Right renal cortex interstitium (tissue), 3 donors: ENCODE measurements at regions not wholly inside any gene's neighbourhood (a gene's known extent, or its start where the extent isn't known, plus 50 kb on each side); places are given as distances from the start of the nearest gene placed in this dataset.
A peak's percentile ranks its signal among the peaks of the same experiment; 100 is the strongest.
"Not testable (repeated sequence)": the region's sequence is repeated elsewhere in the genome, so short reads cannot be mapped to it uniquely, and the experiment has no call there.

Source experiments
- DNase-seq, 3 donors: peaks; one replicate each; pipeline ENCODE4 v3.0.0-alpha.2; 2013; ENCODE audit warnings: low read depth in 3 of 3, low spot score in 2 of 3

DNA sequence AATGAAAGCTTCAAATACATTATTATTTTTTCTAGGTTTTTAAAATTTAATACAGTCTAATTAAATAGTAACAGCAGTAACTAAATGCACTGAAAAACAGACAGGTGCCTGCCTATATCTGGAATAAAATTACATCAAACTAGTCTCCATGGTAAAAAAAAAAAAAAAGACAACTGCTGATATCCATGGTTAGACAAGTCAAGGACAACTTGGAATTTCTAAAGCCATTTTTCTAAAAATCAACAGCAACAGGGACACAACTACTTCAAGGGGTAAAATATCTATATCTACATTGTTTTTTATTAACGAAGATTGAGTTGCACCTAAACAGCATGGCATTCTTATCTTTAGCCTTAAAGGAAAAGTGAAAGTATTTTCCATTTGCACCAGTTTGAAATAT lies 74.7 kb upstream of the VPREB1 start:
- no peak for DNase-seq

DNA sequence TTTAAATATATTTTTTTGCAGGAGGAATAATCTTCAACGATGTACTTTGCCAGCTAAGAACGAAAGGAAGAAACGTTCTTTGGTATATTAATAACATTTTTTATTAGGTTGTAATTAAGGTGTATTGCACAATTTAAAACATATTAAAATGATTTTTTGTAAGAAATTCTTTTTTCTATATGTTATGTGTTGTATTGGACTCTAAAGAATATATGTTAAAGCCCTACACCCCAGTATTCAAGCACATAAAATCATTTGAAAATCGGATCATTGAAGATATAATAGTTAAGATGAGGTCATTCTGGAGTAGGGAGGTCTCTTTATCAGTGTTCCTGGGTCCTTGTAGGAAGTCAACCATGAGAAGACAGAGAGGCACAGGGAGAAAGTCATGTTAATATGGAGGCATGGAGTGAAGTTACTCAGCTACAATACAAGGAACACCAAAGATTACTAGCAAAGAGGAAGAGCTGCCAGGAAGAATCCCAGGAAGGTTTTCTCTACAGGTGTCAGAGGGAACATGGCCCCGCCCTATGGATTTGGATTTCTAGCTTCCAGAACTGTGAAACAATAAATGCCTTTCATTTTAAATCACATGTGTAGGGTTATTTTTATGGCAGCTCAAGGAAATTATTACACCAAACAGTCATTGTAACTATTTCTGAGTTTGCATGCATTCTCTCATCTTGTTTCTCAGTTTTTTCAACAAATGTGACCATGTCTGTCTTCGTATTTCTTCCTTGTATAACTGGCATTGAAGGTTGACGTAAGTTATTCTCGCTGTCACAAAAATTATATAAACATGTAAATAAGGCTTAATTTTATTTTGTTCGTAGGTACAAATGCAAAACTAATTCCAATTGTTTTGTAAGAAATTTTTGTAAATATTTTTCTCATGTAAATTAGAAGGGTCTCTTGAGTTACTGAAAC lies 75.4 kb upstream of the VPREB1 start:
- no peak for DNase-seq

DNA sequence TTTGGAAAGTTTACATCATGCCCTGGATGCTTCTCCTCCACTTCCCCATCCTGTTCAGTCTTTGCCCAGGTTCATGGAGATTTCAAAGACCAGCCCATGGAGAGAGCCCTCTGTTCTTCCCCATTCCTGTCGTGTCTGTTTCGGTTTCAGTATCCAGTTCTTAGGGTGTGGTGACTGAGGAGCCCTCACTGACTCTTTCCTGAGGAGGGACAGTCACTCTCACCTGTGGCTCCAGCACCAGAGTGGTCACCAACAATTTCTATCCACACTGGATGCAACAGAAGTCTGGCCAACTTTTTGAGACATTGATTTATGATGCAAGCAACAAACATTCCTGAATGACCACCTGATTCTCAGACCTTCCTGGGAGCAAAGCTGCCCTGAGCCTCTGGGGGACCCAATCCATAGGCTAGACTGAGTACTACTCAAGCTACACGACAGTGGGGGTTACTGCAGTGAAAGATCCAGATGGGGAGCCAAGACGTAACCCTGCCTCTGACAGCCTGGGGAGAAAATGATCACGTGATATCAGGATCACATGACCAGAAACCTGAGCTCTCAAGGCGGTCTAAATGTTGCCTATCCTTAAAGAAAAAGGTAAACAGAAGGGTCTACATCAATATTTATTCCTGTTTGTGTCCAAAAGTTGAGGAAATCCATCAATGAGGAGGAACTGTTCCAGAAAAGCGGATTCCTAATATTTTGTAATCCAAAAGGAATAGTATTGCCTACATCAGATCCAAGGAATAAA lies 76.2 kb upstream of the VPREB1 start:
- DNase-seq = peak in 2 of 3 donors; percentile 6 to 60

DNA sequence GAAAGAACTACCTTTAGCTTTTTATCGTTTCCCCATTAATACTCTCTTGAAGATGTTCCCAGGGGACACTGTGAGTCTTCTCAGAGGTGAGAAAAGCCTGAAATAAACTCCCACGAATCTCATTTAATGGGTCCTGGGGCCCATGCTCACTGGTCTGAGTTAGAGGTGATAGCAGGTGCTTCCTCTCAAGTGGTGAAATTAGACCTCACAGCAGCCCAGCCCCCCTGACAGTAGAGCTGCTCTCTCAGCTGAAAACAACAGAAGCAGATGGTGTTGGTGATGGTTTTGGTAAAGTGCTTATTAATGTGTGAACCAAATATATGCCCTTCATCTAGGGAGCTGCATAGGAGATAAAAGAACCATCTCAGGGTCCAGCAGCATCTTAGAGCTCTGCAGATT lies 76.8 kb upstream of the VPREB1 start:
- no peak for DNase-seq

DNA sequence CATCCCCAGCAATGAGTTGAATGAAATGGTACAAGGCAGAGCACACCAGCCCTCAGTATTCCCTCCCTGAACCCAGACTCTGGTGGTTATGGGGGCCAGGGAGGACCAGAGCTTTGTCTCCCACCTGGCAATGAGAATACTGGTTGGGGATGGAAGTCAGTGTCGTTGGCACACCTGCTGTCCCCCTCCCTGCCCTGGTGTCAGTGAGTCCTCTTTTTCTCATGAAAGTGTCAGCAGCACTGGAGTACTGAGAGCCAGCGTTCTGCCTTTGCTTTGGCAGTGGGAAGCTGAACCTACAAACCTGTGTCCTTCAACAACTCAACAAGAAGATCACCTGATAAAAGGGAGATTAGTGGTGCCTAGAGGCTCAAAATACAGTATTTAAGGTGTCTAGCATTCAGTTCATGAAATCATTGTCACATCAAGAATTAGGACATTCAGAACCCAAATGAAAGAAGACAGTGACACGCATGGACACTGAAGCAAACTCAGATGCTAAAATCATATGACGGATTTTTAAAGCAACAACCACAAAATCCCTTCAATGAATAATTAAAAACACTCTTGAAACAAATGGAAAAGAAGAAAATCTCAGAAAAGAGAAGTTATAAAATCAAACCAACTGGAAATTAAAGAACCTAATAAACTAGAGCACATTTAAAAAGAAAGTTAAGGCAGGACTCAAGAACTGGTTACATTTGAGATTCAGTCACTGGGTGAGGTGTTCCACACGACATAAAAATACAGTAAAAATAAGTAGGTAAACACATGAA lies 77.5 kb upstream of the VPREB1 start:
- DNase-seq = no peak

DNA sequence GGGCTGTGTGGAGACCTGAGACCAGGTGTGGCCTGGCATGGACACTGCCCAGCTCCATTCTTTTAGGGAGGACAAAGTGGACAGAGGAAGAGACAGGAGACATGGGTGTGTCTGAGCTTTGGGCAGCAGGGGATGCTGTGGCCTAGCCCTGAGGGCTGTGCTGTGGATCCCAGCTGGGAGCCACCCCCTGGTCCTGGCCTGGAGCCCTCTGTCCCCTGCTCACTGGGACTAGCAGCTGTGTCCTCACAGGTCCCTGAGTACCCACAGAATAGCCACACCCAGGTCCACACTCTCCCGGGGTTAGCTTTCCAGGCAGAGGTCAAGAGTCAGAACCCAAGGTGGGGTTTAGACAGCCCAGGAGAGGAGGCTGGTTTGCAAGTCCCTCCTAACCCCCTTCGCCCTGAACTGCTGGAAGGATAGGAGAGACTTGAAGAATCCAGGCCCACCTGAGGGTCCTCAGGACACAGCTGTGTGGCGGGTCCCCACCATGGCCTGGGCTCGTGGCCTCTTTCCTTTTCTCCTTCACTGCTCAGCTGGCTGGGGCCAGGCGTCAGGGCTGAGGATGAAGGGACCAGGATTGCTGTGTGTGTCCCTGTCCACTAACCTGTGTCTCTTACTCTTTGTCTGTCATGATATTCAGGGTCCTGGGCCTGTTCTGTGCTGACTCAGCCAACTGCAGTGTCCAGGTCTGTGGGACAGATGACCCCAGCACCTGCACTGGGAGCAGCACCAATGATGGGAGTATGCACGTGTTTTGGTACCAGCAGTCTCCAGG lies 78.5 kb upstream of the VPREB1 start:
- DNase-seq = no peak

DNA sequence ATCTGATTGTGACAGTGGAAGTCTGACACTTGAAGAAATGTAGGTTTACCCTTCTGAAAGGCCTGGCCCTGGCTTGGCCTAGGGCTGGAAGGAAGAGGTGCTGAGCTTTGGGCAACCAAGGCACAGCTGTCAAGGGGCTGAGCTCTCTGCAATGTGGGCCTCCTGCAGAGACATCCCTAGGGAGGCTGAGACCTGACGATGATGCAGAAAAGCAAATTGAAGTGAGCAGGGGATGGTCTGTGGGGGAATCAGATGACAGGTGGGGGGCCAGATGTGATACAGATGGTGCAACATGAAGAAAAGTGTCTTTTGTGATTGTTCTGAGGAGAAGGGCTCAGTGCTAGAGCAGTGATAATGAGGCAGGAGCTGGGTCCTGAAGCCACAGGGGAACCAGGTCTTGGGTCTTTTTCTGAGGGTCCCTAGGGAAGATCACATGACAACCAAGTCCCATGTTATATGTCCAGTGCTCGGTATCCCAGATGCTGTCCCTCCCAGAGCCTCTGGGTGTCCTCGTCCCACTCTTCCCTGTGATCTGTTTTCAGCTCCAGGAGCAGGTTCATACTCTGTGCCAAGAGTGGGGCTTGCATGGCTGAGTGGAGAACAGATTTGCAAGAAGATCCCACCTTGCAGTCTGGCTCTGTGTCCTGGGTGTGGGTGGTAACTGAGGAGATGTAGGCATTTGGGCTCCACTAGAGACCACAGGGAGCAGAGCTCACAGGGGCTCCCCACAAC lies 79.9 kb upstream of the VPREB1 start:
- no peak for DNase-seq

DNA sequence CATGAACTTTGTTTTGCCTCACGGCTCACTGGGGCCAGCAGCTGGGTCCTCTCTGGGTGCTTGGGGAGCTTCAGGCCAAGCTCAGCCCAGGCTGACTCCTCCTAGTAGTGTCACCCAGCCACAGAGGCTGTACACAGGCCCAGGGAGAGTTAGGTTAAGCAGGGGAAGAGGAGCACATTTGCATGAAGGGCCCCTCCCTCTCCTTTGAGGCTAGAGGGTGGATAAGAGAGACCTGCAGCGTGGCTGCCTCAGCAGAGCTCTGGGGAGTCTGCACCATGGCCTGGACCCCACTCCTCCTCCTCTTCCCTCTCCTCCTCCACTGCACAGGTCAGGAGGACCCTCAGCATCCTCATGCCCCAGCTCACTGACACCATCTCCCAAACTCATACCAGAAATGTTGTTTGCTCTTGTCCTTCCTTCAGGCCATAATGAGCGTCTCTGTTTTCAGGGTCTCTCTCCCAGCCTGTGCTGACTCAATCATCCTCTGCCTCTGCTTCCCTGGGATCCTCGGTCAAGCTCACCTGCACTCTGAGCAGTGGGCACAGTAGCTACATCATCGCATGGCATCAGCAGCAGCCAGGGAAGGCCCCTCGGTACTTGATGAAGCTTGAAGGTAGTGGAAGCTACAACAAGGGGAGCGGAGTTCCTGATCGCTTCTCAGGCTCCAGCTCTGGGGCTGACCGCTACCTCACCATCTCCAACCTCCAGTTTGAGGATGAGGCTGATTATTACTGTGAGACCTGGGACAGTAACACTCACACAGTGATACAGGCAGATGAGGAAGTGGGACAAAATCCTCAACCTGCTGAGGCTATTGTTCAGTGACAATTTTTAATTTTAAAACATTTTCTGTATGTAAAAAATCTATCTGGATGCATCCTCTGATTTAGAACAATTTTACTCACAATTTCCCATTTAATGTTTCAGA lies 82.4 kb upstream of the VPREB1 start:
- DNase-seq = no peak

DNA sequence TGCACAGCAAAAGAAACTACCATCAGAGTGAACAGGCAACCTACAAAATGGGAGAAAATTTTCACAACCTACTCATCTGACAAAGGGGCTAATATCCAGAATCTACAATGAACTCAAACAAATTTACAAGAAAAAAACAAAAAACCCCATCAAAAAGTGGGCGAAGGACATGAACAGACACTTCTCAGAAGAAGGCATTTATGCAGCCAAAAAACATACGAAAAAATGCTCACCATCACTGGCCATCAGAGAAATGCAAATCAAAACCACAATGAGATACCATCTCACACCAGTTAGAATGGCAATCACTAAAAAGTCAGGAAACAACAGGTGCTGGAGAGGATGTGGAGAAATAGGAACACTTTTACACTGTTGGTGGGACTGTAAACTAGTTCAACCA lies 83.8 kb upstream of the VPREB1 start:
- not testable (repeated sequence) for DNase-seq

DNA sequence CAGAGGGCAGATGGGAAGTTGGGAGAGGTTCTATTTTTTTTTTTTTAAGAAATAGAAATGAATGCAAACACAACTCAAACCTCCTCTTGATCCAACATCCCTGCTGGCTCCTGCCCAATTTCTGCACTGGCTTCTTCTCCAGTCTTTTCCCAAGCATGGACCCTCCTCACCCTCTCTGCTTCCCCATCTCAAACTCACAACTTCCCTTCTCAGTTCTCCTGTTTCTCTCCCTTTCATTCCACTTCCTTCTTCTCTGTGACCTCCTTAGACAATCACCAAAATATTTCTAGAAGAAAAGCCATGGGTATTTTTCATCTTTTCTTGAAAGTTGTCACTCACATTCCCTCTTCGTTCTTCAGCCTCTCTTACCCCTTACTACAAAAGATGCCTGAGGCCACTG lies 85.2 kb upstream of the VPREB1 start:
- no peak for DNase-seq

DNA sequence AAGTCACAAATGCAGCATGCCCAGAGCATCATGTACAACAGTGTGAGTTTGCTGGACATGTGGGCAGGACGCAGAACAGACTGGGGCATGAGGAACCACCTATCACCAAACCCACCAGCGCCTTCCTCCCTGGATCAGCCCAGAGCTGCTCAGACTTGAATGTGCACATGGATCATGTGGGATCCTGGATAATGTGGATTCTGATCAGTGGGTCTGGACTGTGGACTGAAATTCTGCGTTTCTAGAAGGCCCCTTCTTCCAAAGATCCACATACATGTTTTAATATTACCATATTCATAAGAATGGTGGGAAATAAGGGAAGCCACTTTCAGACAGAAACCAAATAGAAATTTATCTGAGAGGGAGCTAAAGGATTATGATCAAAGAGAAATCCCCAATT lies 85.6 kb upstream of the VPREB1 start:
- no peak for DNase-seq

DNA sequence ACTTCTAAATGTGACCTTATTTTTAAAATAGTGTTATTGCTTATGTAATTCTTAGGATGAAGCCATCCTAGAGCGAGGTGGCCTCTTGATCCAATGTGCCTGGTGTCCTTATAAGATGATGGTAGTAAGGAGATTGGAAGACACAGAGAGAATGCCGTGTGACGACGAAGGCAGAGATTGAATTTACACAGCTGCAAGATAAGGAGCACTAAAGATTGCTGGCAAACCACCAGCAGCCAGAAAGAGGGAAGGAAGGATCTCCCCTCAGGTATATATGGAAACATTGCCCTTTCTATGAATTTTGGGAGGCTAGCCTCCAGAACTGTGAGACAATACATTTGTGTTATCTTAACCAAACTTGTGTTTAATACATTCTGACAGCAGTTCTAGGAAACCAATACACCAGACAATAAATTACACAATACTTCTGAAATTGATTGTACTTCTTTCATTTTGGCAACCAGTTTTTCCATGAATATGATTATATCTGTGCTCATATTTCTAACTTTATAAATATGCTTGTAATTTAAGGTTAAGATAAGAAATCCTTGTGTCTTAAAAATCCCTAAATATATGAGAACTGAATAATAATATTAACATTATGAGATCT lies 86.3 kb upstream of the VPREB1 start:
- no peak for DNase-seq

DNA sequence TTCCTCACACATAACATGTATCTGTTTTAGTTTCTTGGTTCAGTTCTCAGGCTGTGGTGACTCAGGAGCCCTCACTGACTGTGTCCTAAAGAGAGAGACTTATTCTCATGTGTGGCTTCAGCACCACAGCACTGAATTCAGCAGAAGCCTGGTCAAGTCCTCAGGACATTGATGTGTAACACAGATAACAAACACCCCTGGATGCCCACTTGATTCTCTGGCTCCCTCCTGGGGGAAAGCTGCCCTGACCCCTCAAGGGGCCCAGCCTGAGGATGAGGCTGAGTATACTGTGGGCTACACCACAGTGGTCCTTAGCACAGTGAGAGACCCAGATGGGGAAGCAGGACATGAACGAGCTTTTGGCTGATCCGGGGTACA lies 87.2 kb upstream of the VPREB1 start:
- DNase-seq = no peak

DNA sequence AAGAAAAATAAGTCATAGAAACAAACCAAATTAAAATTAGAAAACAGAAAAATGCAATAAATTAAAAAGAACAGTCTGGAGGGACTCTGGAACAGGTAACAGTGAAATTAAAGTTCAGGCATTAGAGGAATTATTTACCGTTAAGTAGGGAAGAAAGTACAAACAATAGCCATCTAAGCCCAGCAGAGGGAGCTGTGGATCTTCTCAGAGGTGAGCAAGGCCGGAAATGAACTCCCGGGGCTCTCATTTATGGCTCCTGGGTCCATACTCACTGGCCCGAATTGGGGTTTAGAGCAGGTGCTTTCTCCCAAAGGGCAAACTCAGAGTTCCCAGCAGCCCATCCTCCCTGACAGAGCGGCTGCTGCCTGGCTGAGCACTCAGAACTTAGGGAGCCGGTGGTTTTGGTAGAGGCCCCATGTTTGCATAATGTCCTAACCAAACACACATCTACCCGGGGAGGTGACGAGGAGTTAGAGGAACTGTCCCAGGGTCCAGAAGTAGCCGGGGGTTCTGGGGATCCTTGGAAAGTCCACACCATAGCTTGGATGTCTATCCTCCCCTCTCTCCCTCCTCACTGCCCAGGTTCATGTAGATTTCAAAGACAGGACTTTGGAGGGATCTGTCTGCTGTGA lies 87.8 kb upstream of the VPREB1 start:
- peak; percentile 40 to 54 (median 47) for DNase-seq

DNA sequence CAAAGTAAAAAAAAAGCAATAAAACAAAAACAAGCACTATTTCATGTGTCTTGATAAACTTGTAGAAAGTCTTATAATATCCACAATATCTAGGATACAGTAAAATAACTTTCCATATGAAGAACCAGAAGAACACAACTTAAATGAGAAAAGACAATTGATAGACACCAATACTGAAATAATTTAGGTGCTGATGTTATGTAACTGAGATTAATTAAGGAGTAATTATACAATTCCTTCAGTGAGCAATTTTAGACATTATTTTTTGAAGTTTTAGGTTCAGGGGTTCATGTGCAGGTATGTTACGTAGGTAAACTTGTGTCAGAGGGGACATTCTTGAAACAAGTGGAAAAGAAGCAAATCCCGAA lies 88.3 kb upstream of the VPREB1 start:
- DNase-seq = no peak

DNA sequence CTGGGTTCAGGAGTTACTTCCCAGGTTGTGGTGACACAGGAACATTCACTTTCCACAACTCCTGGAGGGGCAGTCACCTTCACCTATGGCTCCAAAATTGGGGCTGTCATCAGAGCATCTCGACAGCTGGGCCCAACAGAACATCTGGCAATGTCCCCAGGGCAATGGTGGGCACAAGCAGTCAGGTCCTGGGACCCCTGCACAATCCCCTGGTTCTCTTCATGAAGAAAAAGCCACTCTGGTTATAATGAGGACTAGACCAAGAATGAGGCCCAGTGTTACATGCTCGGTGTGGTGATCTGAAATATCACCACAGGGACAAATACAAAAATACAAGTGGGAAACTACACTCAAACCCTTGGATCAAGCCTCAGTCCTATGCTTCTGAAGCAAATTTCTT lies 89.0 kb upstream of the VPREB1 start:
- DNase-seq = no peak

DNA sequence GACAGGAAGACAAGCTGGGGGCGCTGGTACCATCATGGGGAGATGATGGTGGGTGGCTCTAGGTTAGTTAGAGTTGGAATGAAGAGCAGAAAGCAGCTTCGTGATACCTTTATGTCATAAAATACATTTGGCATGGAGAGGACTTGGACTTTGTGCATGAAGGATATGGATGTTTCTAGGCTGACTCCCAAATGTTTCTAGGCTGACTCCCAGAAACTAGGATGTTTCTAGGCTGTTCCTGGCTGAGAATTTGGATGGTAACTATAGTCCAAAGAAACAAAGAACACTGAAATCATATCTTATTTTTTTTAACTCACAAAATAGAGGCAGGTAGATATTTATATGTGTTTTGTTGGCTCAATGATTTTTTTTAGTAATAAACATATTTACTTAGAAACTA lies 89.4 kb upstream of the VPREB1 start:
- DNase-seq = no peak

DNA sequence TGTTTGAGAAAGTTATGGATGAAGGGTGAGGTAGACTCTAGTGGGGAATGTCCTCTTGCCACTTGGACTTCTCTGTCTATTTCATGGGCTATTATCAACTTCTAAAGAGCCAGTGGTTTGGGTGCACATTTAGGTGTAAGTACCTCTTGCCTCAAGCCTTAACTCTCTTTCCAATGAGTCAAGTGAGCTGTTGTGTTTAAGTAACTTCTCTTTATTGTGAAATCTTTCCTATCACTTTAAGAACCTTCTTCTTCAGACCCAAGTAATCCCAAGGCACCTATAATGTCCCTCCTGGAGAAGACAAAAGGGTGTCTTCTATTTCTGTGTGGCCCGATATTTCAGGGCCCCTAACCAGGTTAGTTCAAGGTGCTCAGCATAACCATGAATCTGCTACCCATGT lies 90.5 kb upstream of the VPREB1 start:
- no peak for DNase-seq
